ENCODE measurements at regions not wholly inside any gene's neighbourhood (a gene's known extent, or its start where the extent isn't known, plus 50 kb on each side); places are given as distances from the start of the nearest gene placed in this dataset.
"Not testable (repeated sequence)": the region's sequence is repeated elsewhere in the genome, so short reads cannot be mapped to it uniquely, and the experiment has no call there.

DNA sequence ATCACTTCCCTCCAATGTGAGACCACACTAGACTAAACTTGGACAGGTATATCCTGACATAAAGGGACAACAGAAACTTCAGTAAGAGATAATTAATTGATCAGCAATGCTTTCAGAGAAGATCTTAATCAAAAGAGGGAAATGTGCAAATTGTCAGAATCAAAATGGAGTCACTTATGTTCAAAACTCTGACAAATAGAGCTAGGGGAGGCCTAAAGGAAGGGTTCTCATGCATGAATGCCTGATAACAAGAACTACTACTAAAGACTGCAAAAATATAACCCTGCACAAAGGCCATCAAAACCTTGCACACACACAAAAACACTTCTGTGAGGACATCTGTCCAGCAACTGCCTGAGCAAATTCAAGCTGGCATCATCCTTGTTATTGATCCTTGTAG is 637.5 kb upstream of the INTU start:
- no peaks in the 10 kb centered on the region for H3K4me1 Mint-ChIP-seq (ENCODE audit: low read depth in 2 of 2)
- no peak for DNase-seq (ENCODE audit: low spot score)
- ATAC-seq = no peak
- no peak overlapping the region for H3K27ac Mint-ChIP-seq
- no peaks in the 10 kb centered on the region for H3K36me3 Mint-ChIP-seq
- H3K9me3 Mint-ChIP-seq = peaks cover 3% of the 10 kb centered on the region
- H3K4me3 Mint-ChIP-seq = no peak overlapping the region
- no peaks in the 10 kb centered on the region for H3K27me3 Mint-ChIP-seq

DNA sequence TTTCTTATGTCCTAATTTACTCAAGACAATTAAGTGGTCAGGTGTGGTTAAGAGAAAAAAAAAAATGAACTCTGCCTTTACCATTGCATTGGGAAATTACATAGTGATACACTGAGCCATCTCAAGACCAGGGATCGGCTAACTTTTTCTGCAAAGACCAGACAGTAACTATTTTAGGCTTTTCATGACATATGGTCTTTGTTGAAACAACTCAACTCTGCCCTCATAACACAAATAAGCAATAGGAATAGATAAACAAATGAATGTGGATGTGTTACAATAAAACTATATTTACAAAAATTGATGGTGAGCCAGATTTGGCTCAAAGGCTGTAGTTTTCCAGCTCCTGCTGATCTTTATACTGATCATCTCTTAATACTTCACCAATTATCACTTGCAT is 632.6 kb upstream of the INTU start:
- H3K27ac Mint-ChIP-seq = no peak overlapping the region
- no peak for DNase-seq (ENCODE audit: low spot score)
- H3K4me3 Mint-ChIP-seq = no peak overlapping the region
- no peak for ATAC-seq
- no peaks in the 10 kb centered on the region for H3K27me3 Mint-ChIP-seq
- no peaks in the 10 kb centered on the region for H3K36me3 Mint-ChIP-seq
- no peaks in the 10 kb centered on the region for H3K4me1 Mint-ChIP-seq (ENCODE audit: low read depth in 2 of 2)
- H3K9me3 Mint-ChIP-seq = peaks cover 10% of the 10 kb centered on the region

DNA sequence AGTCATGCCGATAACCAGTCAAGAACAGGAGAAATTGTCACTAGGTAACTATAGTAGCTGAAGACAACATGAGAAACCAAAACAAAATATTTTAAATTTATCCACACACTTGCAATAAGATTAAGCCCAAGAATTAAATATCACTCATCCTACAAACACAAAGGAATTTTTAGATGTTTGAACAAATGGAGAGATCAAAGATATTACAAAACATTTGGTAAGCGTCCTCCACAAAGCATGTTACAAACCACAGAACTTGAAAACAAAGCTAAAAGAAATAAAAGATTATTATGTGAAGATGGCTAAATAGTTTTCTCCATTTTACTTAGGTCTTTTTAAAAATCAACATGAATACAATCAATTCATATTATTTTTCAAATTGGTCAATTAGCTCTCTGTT is 631.9 kb upstream of the INTU start:
- no peaks in the 10 kb centered on the region for H3K27me3 Mint-ChIP-seq
- H3K36me3 Mint-ChIP-seq = no peaks in the 10 kb centered on the region
- no peak overlapping the region for H3K4me3 Mint-ChIP-seq
- peaks cover 9% of the 10 kb centered on the region for H3K9me3 Mint-ChIP-seq
- no peak overlapping the region for H3K27ac Mint-ChIP-seq
- ATAC-seq (no peak), DNase-seq (ENCODE audit: low spot score) (no peak)
- H3K4me1 Mint-ChIP-seq (ENCODE audit: low read depth in 2 of 2) = no peaks in the 10 kb centered on the region

DNA sequence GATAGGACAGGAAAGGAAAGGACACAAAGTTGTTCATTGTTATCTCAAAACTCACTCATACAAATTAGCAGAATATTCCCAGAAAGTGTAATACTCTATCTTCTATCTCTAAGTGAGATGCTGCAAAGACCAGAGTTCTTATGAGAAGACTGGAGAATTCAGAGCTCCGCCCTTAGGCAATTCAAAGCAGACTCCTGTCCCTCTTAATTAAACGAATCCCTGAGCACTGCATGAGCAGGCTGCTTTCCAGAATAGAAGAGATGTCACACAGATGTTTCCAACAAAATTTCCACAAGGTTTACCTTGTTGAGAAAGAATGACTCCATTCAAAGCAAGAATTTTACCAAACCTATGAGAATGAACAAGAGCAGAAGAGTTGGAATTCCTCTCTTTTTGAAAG is 630.8 kb upstream of the INTU start:
- Mint-ChIP-seq H3K27ac (no peak overlapping the region), H3K27me3 (no peaks in the 10 kb centered on the region), H3K9me3 (peaks cover 9% of the 10 kb centered on the region), H3K4me1 (ENCODE audit: low read depth in 2 of 2) (no peaks in the 10 kb centered on the region), H3K36me3 (no peaks in the 10 kb centered on the region), H3K4me3 (no peak overlapping the region)
- DNase-seq (ENCODE audit: low spot score) (no peak), ATAC-seq (no peak)

DNA sequence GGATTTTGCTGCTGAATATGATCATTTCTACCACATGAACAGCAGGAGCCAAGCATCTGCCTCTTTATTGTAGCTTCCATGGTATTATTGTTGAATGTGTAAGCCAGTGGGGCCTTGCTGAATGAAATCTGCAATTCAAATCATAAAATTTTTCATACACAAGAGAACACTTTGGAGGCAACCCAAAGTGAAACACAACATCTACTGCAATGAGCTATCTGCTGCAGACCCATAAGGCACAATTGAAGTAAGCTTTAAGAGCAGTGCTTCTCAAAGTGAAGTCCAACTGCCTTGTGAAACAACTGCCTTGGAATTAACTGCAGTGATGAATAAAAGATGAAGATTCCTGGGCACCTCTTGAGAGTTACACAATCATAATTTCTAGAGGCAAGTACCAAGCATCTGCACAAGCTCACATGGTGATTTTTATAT is 626.3 kb upstream of the INTU start:
- H3K36me3 Mint-ChIP-seq = no peaks in the 10 kb centered on the region
- ATAC-seq = no peak
- H3K4me3 Mint-ChIP-seq = no peak overlapping the region
- H3K9me3 Mint-ChIP-seq = peaks cover 15% of the 10 kb centered on the region
- no peak for DNase-seq (ENCODE audit: low spot score)
- H3K4me1 Mint-ChIP-seq (ENCODE audit: low read depth in 2 of 2) = no peaks in the 10 kb centered on the region
- H3K27me3 Mint-ChIP-seq = no peaks in the 10 kb centered on the region
- H3K27ac Mint-ChIP-seq = no peak overlapping the region

DNA sequence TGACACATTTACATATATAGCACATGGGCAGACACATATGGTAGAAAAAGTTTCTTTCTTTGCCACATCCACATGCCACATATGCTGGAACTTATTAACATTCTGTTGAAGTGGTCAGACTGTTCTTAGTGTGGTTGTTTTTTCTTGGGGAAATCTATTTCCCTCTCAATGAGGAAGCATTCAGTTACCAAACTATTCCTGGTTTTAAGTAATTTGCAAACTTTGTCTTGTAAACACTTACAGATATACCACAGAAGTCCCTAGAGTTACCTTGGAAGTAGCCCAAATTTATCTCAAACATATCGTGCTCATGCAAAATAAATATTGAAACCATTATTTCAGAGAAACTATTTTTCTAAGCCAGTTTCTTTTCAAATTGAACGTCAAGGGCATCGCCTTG is 625.5 kb upstream of the INTU start:
- ATAC-seq = no peak
- DNase-seq (ENCODE audit: low spot score) = no peak
- H3K9me3 Mint-ChIP-seq = peaks cover 10% of the 10 kb centered on the region
- H3K4me1 Mint-ChIP-seq (ENCODE audit: low read depth in 2 of 2) = no peaks in the 10 kb centered on the region
- H3K27ac Mint-ChIP-seq = no peak overlapping the region
- no peak overlapping the region for H3K4me3 Mint-ChIP-seq
- H3K27me3 Mint-ChIP-seq = no peaks in the 10 kb centered on the region
- H3K36me3 Mint-ChIP-seq = no peaks in the 10 kb centered on the region

DNA sequence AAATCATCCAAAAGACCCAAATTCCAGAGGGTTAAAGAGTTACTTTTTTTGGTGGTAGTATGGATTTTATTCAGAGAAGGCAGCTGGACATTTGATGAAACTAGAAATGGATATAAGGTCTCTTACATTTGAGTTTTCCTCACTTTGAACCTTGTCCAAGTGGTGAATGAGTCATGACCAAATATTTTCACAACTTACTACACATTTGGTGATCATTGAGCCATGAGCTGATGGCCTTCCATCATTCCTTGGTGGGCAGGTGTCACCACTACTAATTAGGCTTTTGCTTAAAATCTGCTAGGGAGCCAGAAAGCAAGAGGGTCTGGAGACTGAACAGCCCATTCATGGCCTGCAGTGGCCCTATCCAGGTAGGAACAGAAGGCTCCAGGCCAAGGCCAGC is 620.2 kb upstream of the INTU start:
- DNase-seq (ENCODE audit: low spot score) (no peak), ATAC-seq (no peak)
- peaks cover 5% of the 10 kb centered on the region for H3K36me3 Mint-ChIP-seq
- no peak overlapping the region for H3K27ac Mint-ChIP-seq
- H3K27me3 Mint-ChIP-seq = no peaks in the 10 kb centered on the region
- H3K9me3 Mint-ChIP-seq = peaks cover 11% of the 10 kb centered on the region
- H3K4me1 Mint-ChIP-seq (ENCODE audit: low read depth in 2 of 2) = no peaks in the 10 kb centered on the region
- H3K4me3 Mint-ChIP-seq = no peak overlapping the region

DNA sequence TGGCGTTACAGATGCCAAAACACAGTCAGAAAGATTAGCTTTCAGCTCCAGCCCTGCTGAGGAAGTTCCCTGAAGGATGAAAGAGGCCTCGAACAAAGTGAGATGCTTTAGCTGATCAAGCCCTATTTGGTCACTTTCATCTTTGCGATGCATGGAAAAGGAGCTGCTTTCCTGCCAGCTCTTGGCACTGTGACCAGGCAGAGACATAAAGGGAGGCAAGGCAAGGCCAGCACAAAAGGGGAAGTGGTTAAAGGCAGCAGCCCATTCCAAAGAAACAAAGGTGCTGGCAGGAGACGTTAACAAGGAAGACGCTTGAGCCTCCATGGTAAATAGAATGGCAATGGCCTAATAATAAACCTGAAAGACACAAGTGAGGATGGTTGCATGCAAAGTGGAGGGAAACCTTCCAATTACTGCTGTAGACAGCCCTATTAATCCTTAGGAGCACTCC is 617.1 kb upstream of the INTU start:
- no peak overlapping the region for H3K4me3 Mint-ChIP-seq
- peaks cover 5% of the 10 kb centered on the region for H3K36me3 Mint-ChIP-seq
- peaks cover 3% of the 10 kb centered on the region for H3K9me3 Mint-ChIP-seq
- DNase-seq (ENCODE audit: low spot score) (no peak), ATAC-seq (no peak)
- H3K27ac Mint-ChIP-seq = no peak overlapping the region
- H3K4me1 Mint-ChIP-seq (ENCODE audit: low read depth in 2 of 2) = no peaks in the 10 kb centered on the region
- no peaks in the 10 kb centered on the region for H3K27me3 Mint-ChIP-seq

DNA sequence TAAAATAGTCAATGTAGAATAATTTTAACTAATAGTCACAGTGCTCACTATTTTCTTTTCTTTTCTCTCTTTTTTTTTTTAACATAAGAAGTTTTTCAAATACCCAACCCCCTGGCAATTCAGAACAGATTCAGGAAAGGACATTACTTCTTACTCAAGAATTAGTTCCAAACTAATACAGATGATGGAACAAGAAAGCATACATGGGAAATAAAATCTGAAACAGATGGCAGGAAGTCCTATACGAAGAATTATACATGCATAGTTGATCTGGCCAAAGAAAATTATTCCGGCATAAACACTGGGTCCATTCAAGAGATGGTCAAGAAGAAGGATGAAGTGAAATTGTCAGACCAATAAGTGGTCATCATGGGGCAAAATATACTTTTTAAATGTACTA is 614.4 kb upstream of the INTU start:
- ATAC-seq (no peak), DNase-seq (ENCODE audit: low spot score) (no peak)
- peaks cover 3% of the 10 kb centered on the region for H3K9me3 Mint-ChIP-seq
- no peaks in the 10 kb centered on the region for H3K27me3 Mint-ChIP-seq
- no peak overlapping the region for H3K27ac Mint-ChIP-seq
- H3K36me3 Mint-ChIP-seq = peaks cover 5% of the 10 kb centered on the region
- H3K4me3 Mint-ChIP-seq = no peak overlapping the region
- H3K4me1 Mint-ChIP-seq (ENCODE audit: low read depth in 2 of 2) = no peaks in the 10 kb centered on the region

DNA sequence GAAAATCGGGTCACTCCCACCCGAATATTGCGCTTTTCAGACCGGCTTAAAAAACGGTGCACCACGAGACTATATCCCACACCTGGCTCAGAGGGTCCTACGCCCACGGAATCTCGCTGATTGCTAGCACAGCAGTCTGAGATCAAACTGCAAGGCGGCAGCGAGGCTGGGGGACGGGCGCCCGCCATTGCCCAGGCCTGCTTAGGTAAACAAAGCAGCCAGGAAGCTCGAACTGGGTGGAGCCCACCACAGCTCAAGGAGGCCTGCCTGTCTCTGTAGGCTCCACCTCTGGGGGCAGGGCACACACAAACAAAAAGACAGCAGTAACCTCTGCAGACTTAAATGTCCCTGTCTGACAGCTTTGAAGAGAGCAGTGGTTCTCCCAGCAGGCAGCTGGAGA is 611.9 kb upstream of the INTU start:
- ATAC-seq; H3K27me3 Mint-ChIP-seq; DNase-seq (ENCODE audit: low spot score); H3K27ac Mint-ChIP-seq; H3K4me3 Mint-ChIP-seq; H3K9me3 Mint-ChIP-seq; H3K4me1 Mint-ChIP-seq (ENCODE audit: low read depth in 2 of 2); H3K36me3 Mint-ChIP-seq: not testable (repeated sequence)

DNA sequence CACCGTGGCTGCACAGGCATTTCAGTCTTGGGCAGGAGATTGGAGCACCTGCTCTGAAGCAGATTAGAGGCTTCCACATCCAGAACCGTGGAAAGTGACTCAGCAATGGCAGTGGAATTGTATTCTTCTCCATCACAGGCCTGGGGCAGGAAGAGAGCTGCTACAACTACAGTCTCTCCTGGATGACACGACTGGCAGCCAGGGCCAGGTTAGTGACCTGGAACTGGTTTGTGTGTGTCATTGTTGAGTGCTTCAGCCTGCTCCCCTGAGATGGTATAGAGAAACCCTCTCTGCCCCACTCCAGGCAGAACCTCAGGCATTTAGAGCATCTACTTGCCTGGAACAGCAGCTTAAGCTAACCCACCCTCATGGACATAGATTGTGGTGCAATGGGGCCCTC is 596.5 kb upstream of the INTU start:
- Mint-ChIP-seq H3K27me3 (no peaks in the 10 kb centered on the region), H3K27ac (no peak overlapping the region), H3K4me3 (no peak overlapping the region), H3K36me3 (no peaks in the 10 kb centered on the region), H3K4me1 (ENCODE audit: low read depth in 2 of 2) (no peaks in the 10 kb centered on the region), H3K9me3 (peaks cover 18% of the 10 kb centered on the region)
- ATAC-seq (no peak), DNase-seq (ENCODE audit: low spot score) (no peak)

DNA sequence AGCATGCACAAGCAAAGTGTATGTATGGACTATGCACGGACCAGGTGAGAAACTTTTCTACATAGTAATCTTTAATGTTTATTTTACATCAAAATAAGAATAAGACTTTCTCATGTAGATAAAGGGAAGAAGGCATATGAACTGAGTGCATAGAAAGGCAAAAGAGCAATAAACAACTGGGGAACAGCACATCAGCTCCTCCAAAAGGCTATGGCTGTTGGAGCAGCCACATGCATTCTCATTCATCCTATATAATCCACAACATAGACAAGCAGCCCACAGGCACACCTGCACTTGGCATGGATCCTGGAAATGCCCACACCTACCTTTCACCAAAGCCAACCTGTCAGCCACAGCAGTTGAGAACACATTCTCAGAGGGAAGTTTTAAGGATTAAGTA is 586.9 kb upstream of the INTU start:
- ATAC-seq = no peak
- Mint-ChIP-seq H3K36me3 (no peaks in the 10 kb centered on the region), H3K9me3 (peaks cover 20% of the 10 kb centered on the region)

DNA sequence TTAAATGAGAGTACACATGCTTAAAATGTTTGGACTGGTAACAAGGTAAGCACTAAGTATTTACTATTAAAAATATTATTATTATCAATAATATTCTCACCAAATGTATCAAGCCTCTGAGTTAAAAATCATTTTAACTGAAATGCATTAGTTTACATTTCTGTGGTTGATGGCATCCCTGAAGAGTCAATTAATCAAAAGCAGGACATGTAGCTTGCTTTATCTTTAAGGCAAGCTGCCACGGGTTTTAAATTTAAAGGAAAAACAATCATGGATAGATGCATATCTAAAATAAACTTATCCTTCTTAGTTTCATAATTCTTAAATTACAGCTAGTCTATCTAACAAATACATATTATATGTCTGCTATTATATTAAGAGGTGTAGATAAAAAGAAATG is 584.8 kb upstream of the INTU start:
- Mint-ChIP-seq H3K27ac (no peak overlapping the region), H3K4me1 (ENCODE audit: low read depth in 2 of 2) (no peaks in the 10 kb centered on the region), H3K27me3 (no peaks in the 10 kb centered on the region), H3K9me3 (peaks cover 19% of the 10 kb centered on the region), H3K36me3 (no peaks in the 10 kb centered on the region), H3K4me3 (no peak overlapping the region)
- DNase-seq (ENCODE audit: low spot score) (no peak), ATAC-seq (no peak)

More for the DNA sequence above, 586.9 kb upstream of the INTU start:
- Mint-ChIP-seq H3K27me3 (no peaks in the 10 kb centered on the region), H3K27ac (no peak overlapping the region), H3K4me1 (ENCODE audit: low read depth in 2 of 2) (no peaks in the 10 kb centered on the region), H3K4me3 (no peak overlapping the region)
- no peak for DNase-seq (ENCODE audit: low spot score)

DNA sequence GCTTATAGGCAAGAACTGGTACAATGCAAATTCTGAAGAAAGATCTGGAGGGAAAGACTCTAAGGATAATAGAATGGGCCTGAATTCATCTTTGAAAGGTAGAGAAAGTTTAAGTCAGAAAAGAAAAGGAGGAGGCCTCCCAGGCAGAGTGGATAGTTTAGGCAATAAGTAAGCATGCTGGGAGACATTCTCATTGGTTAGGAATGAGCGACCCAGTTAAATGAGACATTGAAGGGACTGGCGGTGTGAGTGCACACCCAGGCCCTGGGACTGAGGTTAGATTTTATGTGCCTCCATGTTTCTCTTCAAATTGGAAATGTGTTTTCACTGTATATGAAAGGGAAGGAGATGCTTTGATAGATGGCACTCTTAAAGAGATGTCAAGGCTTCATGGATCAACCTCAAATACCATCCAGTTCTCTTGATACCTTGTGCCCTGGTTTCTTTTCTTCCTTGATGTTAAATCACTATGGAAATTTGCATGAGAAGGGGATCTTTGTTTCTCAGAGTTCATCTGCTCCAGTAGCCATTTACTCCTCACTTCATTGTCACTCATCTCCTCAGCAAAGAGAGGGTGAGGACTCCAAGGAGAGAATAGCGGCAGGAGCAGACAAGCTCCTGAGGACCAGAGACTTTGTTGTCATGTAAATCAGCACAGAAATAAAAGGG is 584.2 kb upstream of the INTU start:
- Mint-ChIP-seq H3K27ac (no peak overlapping the region), H3K4me1 (ENCODE audit: low read depth in 2 of 2) (no peaks in the 10 kb centered on the region), H3K4me3 (no peak overlapping the region), H3K27me3 (no peaks in the 10 kb centered on the region), H3K9me3 (peaks cover 21% of the 10 kb centered on the region), H3K36me3 (no peaks in the 10 kb centered on the region)
- ATAC-seq = no peak
- no peak for DNase-seq (ENCODE audit: low spot score)

DNA sequence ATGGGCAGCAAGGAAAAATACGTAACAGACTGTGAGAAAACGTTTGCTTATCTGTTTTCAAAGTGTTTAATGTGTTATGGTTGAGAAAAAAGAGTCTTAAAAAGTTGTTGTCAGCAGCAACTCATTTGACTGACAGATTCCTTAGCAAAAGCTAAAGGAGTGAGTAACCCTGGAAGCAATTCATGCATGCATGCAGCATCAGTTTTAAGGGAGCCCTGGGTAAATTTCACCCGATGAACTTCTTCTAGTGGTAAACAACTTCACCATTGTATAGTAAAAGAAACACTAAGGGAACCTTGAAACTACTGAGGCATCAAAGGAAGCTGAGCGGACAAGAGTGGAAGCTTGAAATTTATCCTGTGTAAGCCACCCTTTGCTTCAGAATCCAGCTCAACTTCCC is 583.2 kb upstream of the INTU start:
- DNase-seq (ENCODE audit: low spot score) = no peak
- Mint-ChIP-seq H3K27me3 (no peaks in the 10 kb centered on the region), H3K27ac (no peak overlapping the region), H3K4me1 (ENCODE audit: low read depth in 2 of 2) (no peaks in the 10 kb centered on the region), H3K4me3 (no peak overlapping the region), H3K36me3 (no peaks in the 10 kb centered on the region), H3K9me3 (peaks cover 20% of the 10 kb centered on the region)
- ATAC-seq = no peak

All from natural killer cell treated with Interleukin-12 subunit alpha and Interleukin-12 subunit beta and Interleukin-15 and Interleukin-18, amount 100 ng/mL, for 72 hours (primary cell).